ENCODE measurements at regions not wholly inside any gene's neighbourhood (a gene's known extent, or its start where the extent isn't known, plus 50 kb on each side); places are given as distances from the start of the nearest gene placed in this dataset.

DNA sequence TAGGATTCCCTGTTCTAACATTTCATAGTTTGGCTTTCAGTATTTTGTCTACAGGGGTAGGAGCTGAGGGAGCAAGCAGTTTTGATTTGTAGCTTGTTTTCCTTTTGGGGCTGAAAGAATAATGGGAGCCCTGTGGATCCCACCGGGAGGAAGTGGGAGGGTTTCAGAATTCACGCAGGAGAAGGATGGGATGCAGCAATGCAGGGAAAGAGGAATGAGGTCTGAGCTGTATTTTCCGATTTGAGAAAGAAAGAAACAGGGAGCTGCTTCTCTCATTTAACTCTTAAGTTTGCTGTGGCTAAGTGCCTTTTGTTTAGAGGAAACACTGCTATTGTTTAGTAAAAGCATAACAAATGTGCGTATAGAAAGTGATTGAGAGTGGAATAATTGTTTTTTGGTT is 141.0 kb downstream of the ADCYAP1 start:
- Histone ChIP-seq H3K4me3 (no peak overlapping the region), H3K27me3 (no peaks in the 10 kb centered on the region), H3K4me1 (no peaks in the 10 kb centered on the region), H3K27ac (no peak overlapping the region), H3K9me3 (no peaks in the 10 kb centered on the region), H3K36me3 (no peaks in the 10 kb centered on the region)
- no peak for DNase-seq (ENCODE audit: low spot score)
- TF ChIP-seq, protein P1, sequence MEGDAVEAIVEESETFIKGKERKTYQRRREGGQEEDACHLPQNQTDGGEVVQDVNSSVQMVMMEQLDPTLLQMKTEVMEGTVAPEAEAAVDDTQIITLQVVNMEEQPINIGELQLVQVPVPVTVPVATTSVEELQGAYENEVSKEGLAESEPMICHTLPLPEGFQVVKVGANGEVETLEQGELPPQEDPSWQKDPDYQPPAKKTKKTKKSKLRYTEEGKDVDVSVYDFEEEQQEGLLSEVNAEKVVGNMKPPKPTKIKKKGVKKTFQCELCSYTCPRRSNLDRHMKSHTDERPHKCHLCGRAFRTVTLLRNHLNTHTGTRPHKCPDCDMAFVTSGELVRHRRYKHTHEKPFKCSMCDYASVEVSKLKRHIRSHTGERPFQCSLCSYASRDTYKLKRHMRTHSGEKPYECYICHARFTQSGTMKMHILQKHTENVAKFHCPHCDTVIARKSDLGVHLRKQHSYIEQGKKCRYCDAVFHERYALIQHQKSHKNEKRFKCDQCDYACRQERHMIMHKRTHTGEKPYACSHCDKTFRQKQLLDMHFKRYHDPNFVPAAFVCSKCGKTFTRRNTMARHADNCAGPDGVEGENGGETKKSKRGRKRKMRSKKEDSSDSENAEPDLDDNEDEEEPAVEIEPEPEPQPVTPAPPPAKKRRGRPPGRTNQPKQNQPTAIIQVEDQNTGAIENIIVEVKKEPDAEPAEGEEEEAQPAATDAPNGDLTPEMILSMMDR (IDR thresholded peaks at IDR 0.05): no peak

GRCh38 chr18:1047406-1047805 is 142.7 kb downstream of the ADCYAP1 start:
- TF ChIP-seq, protein P1 (IDR thresholded peaks at IDR 0.05): no peak
- Histone ChIP-seq H3K9me3 (no peaks in the 10 kb centered on the region), H3K27me3 (no peaks in the 10 kb centered on the region), H3K36me3 (no peaks in the 10 kb centered on the region), H3K4me1 (no peaks in the 10 kb centered on the region), H3K27ac (no peak overlapping the region), H3K4me3 (no peak overlapping the region)
- no peak for DNase-seq (ENCODE audit: low spot score)

DNA sequence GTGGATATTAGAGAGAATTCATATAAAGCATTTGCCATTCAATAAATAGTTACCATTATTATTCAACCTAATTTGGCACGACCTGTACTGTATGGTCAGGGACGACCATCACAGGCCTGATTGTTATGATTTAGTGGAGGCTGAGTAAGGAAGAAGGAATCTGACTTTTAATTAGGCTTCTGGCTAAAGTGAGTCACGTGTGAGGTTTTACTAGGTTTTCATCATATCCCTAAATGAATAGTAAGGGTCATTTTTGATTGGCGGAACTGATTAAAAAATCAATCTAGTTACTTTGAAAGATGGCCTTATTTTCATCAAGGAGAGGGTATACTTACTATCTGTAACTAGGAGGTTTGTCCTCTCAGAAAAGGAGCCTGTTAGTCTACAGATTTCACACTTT is 143.4 kb downstream of the ADCYAP1 start:
- Histone ChIP-seq H3K4me3 (no peak overlapping the region), H3K4me1 (no peaks in the 10 kb centered on the region), H3K36me3 (no peaks in the 10 kb centered on the region), H3K27ac (no peak overlapping the region), H3K9me3 (no peaks in the 10 kb centered on the region), H3K27me3 (no peaks in the 10 kb centered on the region)
- DNase-seq (ENCODE audit: low spot score): no peak
- TF ChIP-seq, protein P1 (IDR thresholded peaks at IDR 0.05): no peak

- H3K27ac ChIP-seq: no peak overlapping the region
Observed at GRCh38 chr18:1049173-1049572, 144.5 kb downstream of the ADCYAP1 start.

GRCh38 chr18:1050012-1050657 is 145.5 kb downstream of the ADCYAP1 start:
- no peaks in the 10 kb centered on the region for H3K27me3 ChIP-seq
- H3K4me3 ChIP-seq: no peak overlapping the region
- no peaks in the 10 kb centered on the region for H3K4me1 ChIP-seq
- no peak overlapping the region for H3K27ac ChIP-seq
- no peaks in the 10 kb centered on the region for H3K36me3 ChIP-seq
- no peaks in the 10 kb centered on the region for H3K9me3 ChIP-seq
- TF ChIP-seq, protein P1 (IDR thresholded peaks at IDR 0.05): no peak
- no peak for DNase-seq (ENCODE audit: low spot score)

More at GRCh38 chr18:1049173-1049572, 144.5 kb downstream of the ADCYAP1 start:
- Histone ChIP-seq H3K4me1 (no peaks in the 10 kb centered on the region), H3K9me3 (no peaks in the 10 kb centered on the region), H3K27me3 (no peaks in the 10 kb centered on the region), H3K4me3 (no peak overlapping the region), H3K36me3 (no peaks in the 10 kb centered on the region)
- TF ChIP-seq, protein P1 (IDR thresholded peaks at IDR 0.05): no peak
- no peak for DNase-seq (ENCODE audit: low spot score)

- Histone ChIP-seq H3K36me3 (no peaks in the 10 kb centered on the region), H3K9me3 (peaks cover 0 to 16% of the 10 kb centered on the region in 2 donors), H3K4me1 (no peaks in the 10 kb centered on the region), H3K27me3 (no peaks in the 10 kb centered on the region), H3K27ac (no peak overlapping the region), H3K4me3 (no peak overlapping the region)
- DNase-seq (ENCODE audit: low spot score): no peak
- TF ChIP-seq, protein P1 (IDR thresholded peaks at IDR 0.05): no peak
Observed at GRCh38 chr18:1052301-1052700, 147.6 kb downstream of the ADCYAP1 start.
